ENCODE measurements at regions not wholly inside any gene's neighbourhood (a gene's known extent, or its start where the extent isn't known, plus 50 kb on each side); places are given as distances from the start of the nearest gene placed in this dataset.
A peak's percentile ranks its signal among the peaks of the same experiment; 100 is the strongest.

GRCh38 chr5:110917161-110917875 lies 154.2 kb upstream of the TSLP start:
- H3K4me3 ChIP-seq (ENCODE audit: low read length): no peak overlapping the region
- no peak for TF ChIP-seq CTCF (conservative IDR thresholded peaks at IDR 0.05; ENCODE audit: low read depth, low read length)
- peak; percentile 50 for DNase-seq (ENCODE audit: low read depth)

DNA sequence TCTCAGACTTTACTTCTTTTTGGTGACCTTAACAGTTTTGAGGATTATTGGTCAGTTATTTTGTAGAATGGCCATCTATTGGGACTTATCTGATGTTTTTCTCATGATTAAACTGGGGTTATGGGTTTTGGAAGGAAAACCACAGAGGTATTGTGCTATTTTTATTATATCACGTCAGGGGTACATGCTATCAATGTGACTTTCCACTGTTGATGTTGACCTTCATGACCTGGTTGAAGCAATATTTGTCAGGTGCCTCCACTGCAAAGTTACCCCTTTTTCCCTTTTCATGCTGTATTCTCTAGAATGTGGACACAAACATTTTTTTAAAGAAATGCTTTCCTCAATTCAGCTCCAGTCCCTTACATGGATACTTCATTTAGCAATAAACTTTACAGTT lies 152.8 kb upstream of the TSLP start:
- no peak for TF ChIP-seq CTCF (conservative IDR thresholded peaks at IDR 0.05; ENCODE audit: low read depth, low read length)
- no peak for DNase-seq (ENCODE audit: low read depth)

DNA sequence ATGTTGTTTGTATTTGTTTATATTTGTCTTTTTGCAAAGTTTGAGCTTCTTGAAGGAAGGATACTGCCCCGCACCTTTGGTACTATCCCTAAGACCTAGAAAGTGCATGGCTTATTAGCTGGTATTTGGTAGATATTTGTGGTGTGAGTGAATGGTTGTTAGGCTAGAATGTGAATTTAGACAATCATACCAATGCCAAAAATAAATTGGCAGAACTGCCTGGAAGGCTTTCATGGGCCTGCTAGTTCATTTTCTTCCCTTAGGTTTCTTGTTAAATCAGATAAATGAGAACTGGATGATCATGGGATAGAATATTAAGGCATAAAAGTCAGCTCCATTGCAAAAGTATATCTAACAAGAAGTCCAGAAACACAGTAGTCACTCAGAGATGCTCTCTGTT lies 147.5 kb upstream of the TSLP start:
- no peak for DNase-seq (ENCODE audit: low read depth)
- no peak overlapping the region for H3K4me3 ChIP-seq (ENCODE audit: low read length)
- TF ChIP-seq CTCF (conservative IDR thresholded peaks at IDR 0.05; ENCODE audit: low read depth, low read length): no peak

More for the DNA sequence above, 152.8 kb upstream of the TSLP start:
- H3K4me3 ChIP-seq (ENCODE audit: low read length): no peak overlapping the region

- H3K4me3 ChIP-seq (ENCODE audit: low read length): no peak overlapping the region
- DNase-seq (ENCODE audit: low read depth): no peak
- TF ChIP-seq CTCF (conservative IDR thresholded peaks at IDR 0.05; ENCODE audit: low read depth, low read length): no peak
Measured at GRCh38 chr5:110925398-110925797, 146.1 kb upstream of the TSLP start.

DNA sequence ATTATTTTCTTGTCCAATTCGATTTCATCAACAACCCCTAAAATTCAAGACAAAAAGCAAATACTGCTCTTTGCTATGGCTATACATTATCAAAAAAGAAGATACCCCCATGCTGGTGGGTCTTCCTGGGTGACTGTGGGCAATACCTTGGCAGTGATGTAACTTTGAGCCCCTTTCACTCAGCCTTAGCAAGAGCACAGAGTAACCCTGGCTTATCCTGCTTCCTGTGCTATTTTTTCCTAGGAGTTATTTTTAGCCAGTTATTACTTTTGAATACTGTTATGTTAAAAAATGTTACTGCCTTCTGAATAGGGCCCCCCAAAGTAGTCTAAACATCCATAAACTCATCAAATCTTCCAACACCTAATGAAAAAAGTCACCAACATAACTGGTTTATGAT lies 145.6 kb upstream of the TSLP start:
- no peak for TF ChIP-seq CTCF (conservative IDR thresholded peaks at IDR 0.05; ENCODE audit: low read depth, low read length)
- no peak for DNase-seq (ENCODE audit: low read depth)
- no peak overlapping the region for H3K4me3 ChIP-seq (ENCODE audit: low read length)

DNA sequence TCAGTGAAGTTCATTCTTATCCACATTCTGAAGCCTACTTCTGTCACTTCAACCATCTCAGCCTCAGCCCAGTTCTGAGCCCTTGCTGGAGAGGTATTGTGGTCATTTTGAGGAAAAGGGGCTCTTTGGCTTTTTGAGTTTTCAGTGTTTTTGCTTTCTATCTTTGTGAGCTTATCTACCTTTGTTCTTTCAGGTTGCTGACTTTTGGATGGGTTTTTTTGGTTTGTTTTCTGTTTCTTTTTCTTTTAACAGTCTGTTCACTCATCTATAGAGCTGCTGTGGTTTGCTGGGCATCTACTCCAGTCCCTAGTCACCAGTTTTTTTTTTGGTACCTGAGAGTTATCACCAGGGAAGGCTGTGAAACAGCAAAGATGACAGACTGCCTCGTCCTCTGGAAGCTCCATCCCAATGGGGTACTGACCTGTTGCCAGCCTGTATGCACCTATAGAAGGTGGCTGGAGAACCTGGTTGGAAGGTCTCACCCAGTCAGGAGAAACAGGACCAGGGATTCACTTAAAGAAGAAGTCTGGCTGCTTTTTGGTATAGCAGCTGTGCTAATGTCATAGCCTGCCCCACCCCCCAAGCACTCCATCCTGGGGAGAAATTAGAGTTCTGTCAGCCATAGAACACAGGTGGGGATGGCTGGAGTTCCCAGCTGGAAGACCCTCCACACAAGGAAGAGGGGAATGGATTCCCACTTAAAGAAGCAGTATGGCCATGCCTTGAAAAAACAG lies 138.6 kb upstream of the TSLP start:
- DNase-seq (ENCODE audit: low read depth): no peak
- no peak for TF ChIP-seq CTCF (conservative IDR thresholded peaks at IDR 0.05; ENCODE audit: low read depth, low read length)
- H3K4me3 ChIP-seq (ENCODE audit: low read length): no peak overlapping the region

DNA sequence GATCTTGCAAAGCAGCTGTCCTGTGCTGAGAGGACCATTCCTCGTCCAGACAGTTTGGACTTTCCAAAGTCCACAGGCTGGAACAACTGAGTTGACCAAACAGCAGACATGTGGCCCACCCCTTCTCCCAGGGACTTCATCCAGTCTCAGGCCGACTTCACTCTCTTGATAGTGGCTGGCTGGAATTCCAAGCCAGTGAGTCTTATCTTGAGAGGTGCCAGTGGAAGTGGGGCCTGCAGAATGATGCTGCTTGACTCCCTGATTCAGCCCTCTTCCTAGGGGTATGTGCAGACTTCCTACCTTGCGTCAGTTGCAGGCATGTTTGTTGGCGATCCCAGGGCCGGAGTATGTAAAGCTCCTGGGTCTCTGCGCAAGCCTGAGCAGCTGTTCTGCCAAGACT lies 131.4 kb upstream of the TSLP start:
- TF ChIP-seq CTCF (conservative IDR thresholded peaks at IDR 0.05; ENCODE audit: low read depth, low read length): no peak
- H3K4me3 ChIP-seq (ENCODE audit: low read length): no peak overlapping the region
- no peak for DNase-seq (ENCODE audit: low read depth)

Data from retinal pigment epithelial cell (primary cell).